NCI-H1105 treated with DMSO at 0.1 percent for 48 hours (cell line): ENCODE measurements at regions not wholly inside any gene's neighbourhood (a gene's known extent, or its start where the extent isn't known, plus 50 kb on each side); places are given as distances from the start of the nearest gene placed in this dataset.
"Not testable (repeated sequence)": the region's sequence is repeated elsewhere in the genome, so short reads cannot be mapped to it uniquely, and the experiment has no call there.

Source experiments
- DNase-seq: peaks from one replicate; lab custom pipeline; 2025; lab: John Stamatoyannopoulos, UW

GRCh38 chr14:105621479-105622328 lies 95.3 kb downstream of the TMEM121 start:
- not testable (repeated sequence) for DNase-seq

- DNase-seq, result no peak
Observed at GRCh38 chr14:105622329-105622955, 96.1 kb downstream of the TMEM121 start.

DNA sequence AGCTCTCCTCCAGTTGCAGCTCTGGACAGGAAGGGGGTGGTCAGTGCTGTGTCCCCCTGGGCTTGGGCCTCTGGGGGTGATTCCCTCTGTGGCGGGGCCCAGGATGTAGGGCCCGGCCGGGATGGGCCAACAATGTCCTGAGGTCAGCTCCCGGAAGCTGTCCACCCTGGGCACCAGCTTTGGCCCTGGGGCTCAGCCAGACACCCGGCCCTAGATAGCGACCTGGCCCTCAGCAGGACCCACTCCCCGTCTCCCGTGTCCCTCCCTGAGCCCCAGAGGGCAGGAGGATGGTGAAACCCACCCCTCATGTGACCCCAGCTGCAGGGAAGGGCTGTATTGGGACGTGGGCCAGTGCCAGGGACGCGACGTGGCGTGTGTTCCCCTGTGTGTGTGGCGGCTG lies 96.8 kb downstream of the TMEM121 start:
- DNase-seq, result not testable (repeated sequence)

- not testable (repeated sequence) for DNase-seq
Observed at GRCh38 chr14:105624346-105624745, 98.0 kb downstream of the TMEM121 start.

DNA sequence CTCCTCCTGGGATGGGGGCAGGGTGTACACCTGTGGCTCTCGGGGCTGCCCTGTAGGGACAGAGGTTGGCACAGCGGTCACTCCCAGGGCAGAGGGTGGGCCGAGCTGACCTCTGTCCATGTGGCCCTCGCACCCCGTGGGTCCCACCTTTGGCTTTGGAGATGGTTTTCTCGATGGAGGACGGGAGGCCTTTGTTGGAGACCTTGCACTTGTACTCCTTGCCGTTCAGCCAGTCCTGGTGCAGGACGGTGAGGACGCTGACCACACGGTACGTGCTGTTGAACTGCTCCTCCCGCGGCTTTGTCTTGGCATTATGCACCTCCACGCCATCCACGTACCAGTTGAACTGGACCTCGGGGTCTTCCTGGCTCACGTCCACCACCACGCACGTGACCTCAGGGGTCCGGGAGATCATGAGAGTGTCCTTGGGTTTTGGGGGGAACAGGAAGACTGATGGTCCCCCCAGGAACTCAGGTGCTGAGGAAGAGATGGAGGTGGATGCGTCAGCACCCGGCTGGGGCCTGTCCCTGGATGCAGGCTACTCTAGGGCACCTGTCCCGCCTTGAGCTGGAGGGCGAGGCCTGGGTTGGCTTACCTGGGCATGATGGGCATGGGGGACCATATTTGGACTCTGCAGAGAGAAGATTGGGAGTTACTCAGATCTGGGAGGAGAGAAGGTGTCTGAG lies 98.5 kb downstream of the TMEM121 start:
- not testable (repeated sequence) for DNase-seq

- DNase-seq, result not testable (repeated sequence)
Observed at GRCh38 chr14:105625448-105625847, 99.1 kb downstream of the TMEM121 start.

- not testable (repeated sequence) for DNase-seq
Observed at GRCh38 chr14:105626111-105626510, 99.7 kb downstream of the TMEM121 start.

DNA sequence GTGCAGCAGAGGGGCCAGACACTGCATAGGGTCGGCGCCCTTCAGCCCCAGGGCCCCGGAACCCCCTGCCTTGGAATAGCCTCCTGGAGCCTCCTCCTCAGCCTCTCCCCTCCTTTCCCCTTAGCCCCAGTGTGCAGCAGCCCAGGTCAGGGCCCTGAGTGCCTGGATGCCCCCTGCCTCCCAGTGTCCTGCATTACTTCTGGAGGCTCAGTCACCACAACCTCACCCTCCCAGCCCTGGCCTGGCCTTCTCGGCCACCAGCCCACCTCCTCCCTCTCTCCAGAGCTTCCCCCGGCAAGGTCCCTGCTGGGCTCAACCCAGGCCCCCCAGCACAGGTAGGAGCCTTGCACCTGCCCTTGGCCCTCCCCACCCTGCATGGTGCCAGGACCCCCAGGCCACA lies 100.3 kb downstream of the TMEM121 start:
- not testable (repeated sequence) for DNase-seq

- DNase-seq, result not testable (repeated sequence)
Observed at GRCh38 chr14:105627287-105627686, 100.9 kb downstream of the TMEM121 start.

DNA sequence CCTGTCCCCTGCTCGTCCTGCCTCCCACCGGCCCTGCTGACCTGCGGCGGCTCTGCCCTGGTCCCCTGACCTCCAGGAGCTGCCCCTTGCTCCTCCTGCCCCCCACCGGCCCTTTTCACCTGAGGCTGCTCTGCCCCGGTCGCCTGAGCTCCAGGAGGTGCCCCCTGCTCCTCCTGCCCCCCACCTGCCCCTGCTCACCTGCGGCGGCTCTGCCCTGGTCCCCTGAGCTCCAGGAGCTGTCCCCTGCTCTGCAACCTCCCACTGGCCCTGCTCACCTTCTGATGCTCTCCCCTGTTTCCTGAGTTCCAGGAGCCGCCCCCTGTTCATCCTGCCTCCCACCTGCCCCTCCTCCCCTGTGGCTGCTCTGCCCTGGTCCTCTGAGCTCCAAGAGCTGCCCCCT lies 101.3 kb downstream of the TMEM121 start:
- DNase-seq, result no peak

DNA sequence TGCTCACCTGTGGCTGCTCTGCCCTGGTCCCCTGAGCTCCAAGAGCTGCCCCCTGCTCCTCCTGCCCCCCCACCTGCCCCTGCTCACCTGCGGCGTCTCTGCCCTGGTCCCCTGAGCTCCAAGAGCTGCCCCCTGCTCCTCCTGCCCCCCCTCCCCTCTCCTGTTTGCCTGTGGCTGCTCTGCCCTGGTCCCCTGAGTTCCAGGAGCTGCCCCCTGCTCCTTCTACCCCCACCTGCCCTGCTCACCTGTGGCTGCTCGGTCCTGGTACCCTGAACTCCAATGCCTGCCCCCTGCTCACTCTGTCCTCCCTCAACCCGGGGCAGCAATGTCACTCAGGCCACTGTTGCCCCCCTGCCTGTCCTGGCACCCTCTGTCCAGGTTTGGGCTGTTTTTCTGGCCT lies 101.7 kb downstream of the TMEM121 start:
- DNase-seq, result not testable (repeated sequence)

DNA sequence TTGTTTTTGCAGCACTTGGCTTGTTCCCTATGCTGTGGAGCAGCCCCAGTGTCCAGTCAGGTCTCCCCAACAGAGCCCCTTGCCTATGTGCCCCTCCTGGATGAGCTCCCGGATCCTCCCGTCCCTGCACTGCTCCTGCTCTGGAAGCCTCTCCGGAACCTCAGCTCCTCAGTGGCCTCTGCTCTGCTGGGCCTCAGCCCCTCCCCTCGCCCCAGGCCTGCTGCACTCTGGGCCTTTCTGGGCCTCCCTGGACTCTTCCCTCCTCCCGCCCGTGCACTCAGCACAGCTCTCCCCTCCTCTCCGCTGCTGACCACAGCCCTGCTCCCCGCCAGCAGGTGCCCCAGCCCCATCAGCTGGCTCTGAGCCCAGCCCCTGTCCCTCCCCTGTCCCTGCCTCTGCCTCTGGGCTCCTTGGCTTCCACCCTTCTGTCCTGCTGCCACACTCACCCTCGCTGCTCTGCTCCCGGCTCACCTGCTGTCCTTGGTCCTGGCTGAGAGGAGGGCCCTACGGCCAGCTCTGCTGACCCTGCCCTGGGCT lies 102.2 kb downstream of the TMEM121 start:
- DNase-seq, result not testable (repeated sequence)

GRCh38 chr14:105629091-105629885 lies 102.9 kb downstream of the TMEM121 start:
- DNase-seq, result not testable (repeated sequence)

GRCh38 chr14:105629886-105630215 lies 103.5 kb downstream of the TMEM121 start:
- no peak for DNase-seq

GRCh38 chr14:105630293-105630934 lies 104.0 kb downstream of the TMEM121 start:
- DNase-seq, result not testable (repeated sequence)

GRCh38 chr14:105630935-105631779 lies 104.8 kb downstream of the TMEM121 start:
- not testable (repeated sequence) for DNase-seq

DNA sequence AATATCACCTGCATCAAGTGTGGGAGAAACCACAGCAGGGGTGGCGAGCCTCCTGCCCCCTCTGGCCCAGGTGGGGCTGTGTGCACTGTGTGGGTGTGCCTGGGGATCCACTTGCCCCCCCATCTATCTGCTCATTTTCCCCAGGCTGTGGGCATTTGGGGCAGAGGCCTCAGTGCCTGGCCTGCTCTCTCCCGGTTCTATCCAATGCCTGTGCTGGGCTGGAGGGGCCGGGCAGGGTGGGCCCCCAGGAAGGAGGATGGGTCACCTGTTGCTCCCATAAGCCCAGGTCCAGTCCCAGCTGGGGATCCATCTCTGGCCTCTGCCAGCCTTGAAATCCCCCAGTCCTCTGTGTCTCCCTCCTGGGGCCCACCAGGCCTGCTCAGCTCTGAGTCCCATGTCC lies 105.6 kb downstream of the TMEM121 start:
- DNase-seq, result no peak

DNA sequence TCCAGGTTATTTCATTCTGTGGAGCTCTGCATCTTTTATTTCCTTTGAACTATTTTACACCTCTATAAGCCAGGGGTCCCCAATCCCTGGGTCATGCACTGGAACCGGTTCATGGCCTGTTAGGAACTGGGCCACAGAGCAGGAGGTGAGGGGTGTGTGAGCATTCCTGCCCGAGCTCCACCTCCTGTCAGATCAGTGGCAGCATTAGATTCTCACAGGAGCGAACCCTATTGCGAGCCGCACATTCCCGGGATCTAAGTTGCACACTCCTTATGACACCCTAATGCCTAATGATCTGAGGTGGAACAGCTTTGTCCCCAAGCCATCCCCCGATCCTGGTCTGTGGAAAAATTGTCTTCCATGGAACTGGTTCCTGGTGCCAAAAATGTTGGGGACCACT lies 107.2 kb downstream of the TMEM121 start:
- DNase-seq, result not testable (repeated sequence)

DNA sequence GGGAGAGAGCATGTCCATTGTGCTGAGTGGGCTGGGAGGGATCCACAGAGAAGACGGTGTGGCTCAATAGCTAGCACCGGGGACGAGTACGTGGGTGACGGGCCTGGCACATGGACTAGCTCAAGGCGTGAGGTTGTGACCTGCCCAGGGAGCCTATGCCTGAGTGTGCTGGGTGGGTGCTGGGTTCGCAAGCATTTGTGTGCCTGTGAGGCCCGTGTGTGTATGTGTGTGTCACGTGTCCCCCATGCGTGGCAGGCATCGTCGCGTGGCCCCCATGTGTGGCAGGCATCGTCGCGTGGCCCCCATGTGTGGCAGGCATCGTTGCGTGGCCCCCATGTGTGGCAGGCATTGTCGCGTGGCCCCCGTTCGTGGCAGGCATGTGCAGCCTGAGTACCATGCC lies 109.2 kb downstream of the TMEM121 start:
- DNase-seq, result no peak

DNA sequence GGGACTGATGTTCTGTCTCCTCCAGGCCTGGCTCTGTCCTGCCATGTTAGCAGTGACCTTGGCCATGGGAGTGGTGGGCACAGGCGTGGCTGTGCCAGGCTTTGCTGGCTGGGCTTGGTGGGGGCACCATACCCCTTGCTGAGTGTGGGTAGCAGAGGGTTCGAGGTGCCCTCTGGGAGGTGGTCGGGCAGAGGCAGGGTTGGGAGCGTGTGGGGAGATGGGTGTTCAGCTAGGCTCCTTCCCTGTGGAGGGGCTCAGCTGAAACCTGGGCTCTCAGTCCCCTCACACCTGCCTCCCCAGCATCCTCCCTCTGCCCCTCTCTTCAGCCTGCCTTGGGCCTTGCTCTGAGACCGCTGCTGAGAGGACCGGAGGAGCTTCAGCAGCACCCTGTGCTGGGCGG lies 109.6 kb downstream of the TMEM121 start:
- not testable (repeated sequence) for DNase-seq
